HL-60 (cell line): ENCODE measurements at regions not wholly inside any gene's neighbourhood (a gene's known extent, or its start where the extent isn't known, plus 50 kb on each side); places are given as distances from the start of the nearest gene placed in this dataset.

Experiments used
- DNase-seq, 2 experiments: peaks; one replicate each; pipeline ENCODE4 v3.0.0-alpha.2; 2010 to 2020; ENCODE audit warnings: low read depth in 1 of 2, low spot score in 1 of 2
- H3K27ac ChIP-seq: fragments of 250-450 bp; sonication (Bioruptor Pico); replicated peaks from 2 replicates; pipeline ENCODE4 v1.5.1; 2020; ENCODE audit warnings: mild to moderate bottlenecking, moderate library complexity
- H3K27me3 ChIP-seq: fragments of 250-450 bp; sonication (Bioruptor Pico); 2 replicates; pipeline ENCODE4 v1.5.1; 2021; ENCODE audit warnings: mild to moderate bottlenecking, moderate library complexity; ENCODE audit not compliant: insufficient read depth, poor library complexity, severe bottlenecking
- H3K4me3 ChIP-seq: replicated peaks from 2 replicates; pipeline ENCODE4 v1.5.1; 2011; ENCODE audit warnings: mild to moderate bottlenecking, control low read depth, low read length; ENCODE audit not compliant: insufficient read depth
- CTCF ChIP-seq: IDR thresholded peaks from one replicate; pipeline ENCODE4 v1.5.1; 2011; ENCODE audit warnings: low read length, control low read depth, inconsistent platforms; ENCODE audit not compliant: insufficient read depth
- GABPA ChIP-seq: IDR thresholded peaks from 2 replicates; pipeline ENCODE4 v1.6.1; 2012; ENCODE audit warnings: low read depth
- POLR2AphosphoS5 ChIP-seq: IDR thresholded peaks from 2 replicates; pipeline ENCODE4 v1.6.1; 2012; ENCODE audit warnings: low read depth
- REST ChIP-seq: IDR thresholded peaks from 2 replicates; pipeline ENCODE4 v1.6.1; 2012; ENCODE audit warnings: low read depth; ENCODE audit not compliant: insufficient replicate concordance
- SPI1 ChIP-seq: IDR thresholded peaks from 2 replicates; pipeline ENCODE4 v1.6.1; 2012; ENCODE audit warnings: low read depth, mild to moderate bottlenecking, borderline replicate concordance

GRCh38 chr2:17164550-17164949 is 353.7 kb downstream of the RAD51AP2 start:
- no peak overlapping the region for H3K27ac ChIP-seq
- TF ChIP-seq REST (no peak), POLR2AphosphoS5 (no peak), GABPA (no peak), SPI1 (no peak), CTCF (no peak)
- no peaks in the 10 kb centered on the region for H3K27me3 ChIP-seq
- H3K4me3 ChIP-seq: no peak overlapping the region
- DNase-seq: no peak

GRCh38 chr2:17163638-17164037 is 354.6 kb downstream of the RAD51AP2 start:
- no peaks in the 10 kb centered on the region for H3K27me3 ChIP-seq
- TF ChIP-seq SPI1: no peak
- TF ChIP-seq REST: no peak
- no peak for TF ChIP-seq POLR2AphosphoS5
- TF ChIP-seq CTCF: no peak
- TF ChIP-seq GABPA: no peak
- no peak overlapping the region for H3K27ac ChIP-seq
- H3K4me3 ChIP-seq: no peak overlapping the region
- DNase-seq: no peak

GRCh38 chr2:17162713-17163112 is 355.5 kb downstream of the RAD51AP2 start:
- DNase-seq: no peak
- Histone ChIP-seq H3K27ac (no peak overlapping the region), H3K27me3 (no peaks in the 10 kb centered on the region), H3K4me3 (no peak overlapping the region)
- TF ChIP-seq SPI1 (no peak), POLR2AphosphoS5 (no peak), GABPA (no peak), REST (no peak)

- no peaks in the 10 kb centered on the region for H3K27me3 ChIP-seq
- no peak overlapping the region for H3K27ac ChIP-seq
- no peak overlapping the region for H3K4me3 ChIP-seq
- DNase-seq: no peak
- TF ChIP-seq POLR2AphosphoS5 (no peak), REST (no peak), SPI1 (no peak), GABPA (no peak), CTCF (no peak)
Observed at GRCh38 chr2:17160594-17160993, 357.6 kb downstream of the RAD51AP2 start.
